Muscle of leg (tissue), 3 donors: ENCODE measurements at regions not wholly inside any gene's neighbourhood (a gene's known extent, or its start where the extent isn't known, plus 50 kb on each side); places are given as distances from the start of the nearest gene placed in this dataset.

Source experiments
- DNase-seq: peaks from one replicate; pipeline ENCODE4 v3.0.0; 2013
- H3K27ac ChIP-seq: one replicate; pipeline ENCODE4 v1.5.1; 2013; ENCODE audit warnings: mild to moderate bottlenecking, low read length, control low read depth
- H3K27me3 ChIP-seq: one replicate; pipeline ENCODE4 v1.6.1; 2013; ENCODE audit warnings: low read length; ENCODE audit not compliant: control insufficient read depth, insufficient read depth
- H3K36me3 ChIP-seq: one replicate; pipeline ENCODE4 v1.6.1; 2013; ENCODE audit warnings: low read length; ENCODE audit not compliant: control insufficient read depth, insufficient read depth
- H3K4me1 ChIP-seq: one replicate; pipeline ENCODE4 v1.6.1; 2013; ENCODE audit warnings: low read length; ENCODE audit not compliant: control insufficient read depth, insufficient read depth
- H3K4me3 ChIP-seq: one replicate; pipeline ENCODE4 v1.5.1; 2013; ENCODE audit warnings: low read length, control low read depth
- H3K9me3 ChIP-seq: replicated peaks from 2 replicates; pipeline ENCODE4 v1.6.1; 2013; ENCODE audit warnings: low read depth, low read length; ENCODE audit not compliant: control insufficient read depth
- WGBS: methylation state at CpG from one replicate; pipeline ENCODE4 v1.1.5; 2013; ENCODE audit warnings: missing lambda C conversion rate; ENCODE audit not compliant: insufficient coverage; 5-methylcytosine and 5-hydroxymethylcytosine counted together

- 50% methylated on average over 1 of the region's 2 CpGs for WGBS
- Histone ChIP-seq H3K4me3 (no peak overlapping the region), H3K27ac (no peak overlapping the region), H3K4me1 (peaks cover 2% of the 10 kb centered on the region), H3K27me3 (peaks cover 2% of the 10 kb centered on the region), H3K36me3 (no peaks in the 10 kb centered on the region), H3K9me3 (no peaks in the 10 kb centered on the region)
- DNase-seq = no peak
These were observed 562.1 kb upstream of the FANCL start for GRCh38 chr2:58803192-58803591.

- Histone ChIP-seq H3K4me3 (no peak overlapping the region), H3K27me3 (peaks cover 2% of the 10 kb centered on the region), H3K27ac (no peak overlapping the region), H3K9me3 (no peaks in the 10 kb centered on the region), H3K4me1 (peaks cover 2% of the 10 kb centered on the region), H3K36me3 (no peaks in the 10 kb centered on the region)
- WGBS = 60% methylated on average over 1 of the region's 4 CpGs
- DNase-seq = no peak
These were observed 559.8 kb upstream of the FANCL start for GRCh38 chr2:58800881-58801280.

- peaks cover 2% of the 10 kb centered on the region for H3K27me3 ChIP-seq
- H3K27ac ChIP-seq = no peak overlapping the region
- no peaks in the 10 kb centered on the region for H3K36me3 ChIP-seq
- H3K9me3 ChIP-seq = no peaks in the 10 kb centered on the region
- peaks cover 2% of the 10 kb centered on the region for H3K4me1 ChIP-seq
- 40% methylated on average over 2 of the region's 6 CpGs for WGBS
- DNase-seq = peak; percentile 58
- H3K4me3 ChIP-seq = no peak overlapping the region
These were observed 557.6 kb upstream of the FANCL start for GRCh38 chr2:58798676-58799208.

- WGBS = no CpG with 5 or more reads among the region's 2 CpGs
- Histone ChIP-seq H3K27ac (no peak overlapping the region), H3K36me3 (no peaks in the 10 kb centered on the region), H3K4me3 (no peak overlapping the region), H3K27me3 (peaks cover 2% of the 10 kb centered on the region), H3K4me1 (peaks cover 2% of the 10 kb centered on the region), H3K9me3 (no peaks in the 10 kb centered on the region)
- DNase-seq = no peak
These were observed 555.2 kb upstream of the FANCL start for GRCh38 chr2:58796239-58796910.

- Histone ChIP-seq H3K27me3 (no peaks in the 10 kb centered on the region), H3K9me3 (no peaks in the 10 kb centered on the region), H3K4me1 (peaks cover 2% of the 10 kb centered on the region), H3K27ac (no peak overlapping the region), H3K36me3 (no peaks in the 10 kb centered on the region), H3K4me3 (no peak overlapping the region)
- DNase-seq = peak; percentile 58
These were observed 553.8 kb upstream of the FANCL start for GRCh38 chr2:58794916-58795315.

- no peak for DNase-seq
- H3K4me3 ChIP-seq = no peak overlapping the region
- no peaks in the 10 kb centered on the region for H3K36me3 ChIP-seq
- H3K4me1 ChIP-seq = peaks cover 2% of the 10 kb centered on the region
- H3K27me3 ChIP-seq = no peaks in the 10 kb centered on the region
- no peaks in the 10 kb centered on the region for H3K9me3 ChIP-seq
- H3K27ac ChIP-seq = no peak overlapping the region
- no CpG with 5 or more reads among the region's 1 CpG for WGBS
These were observed 553.0 kb upstream of the FANCL start for GRCh38 chr2:58794103-58794502.

GRCh38 chr2:58788402-58788801 is 547.3 kb upstream of the FANCL start:
- Histone ChIP-seq H3K9me3 (no peaks in the 10 kb centered on the region), H3K4me1 (no peaks in the 10 kb centered on the region), H3K36me3 (no peaks in the 10 kb centered on the region), H3K4me3 (no peak overlapping the region), H3K27me3 (no peaks in the 10 kb centered on the region), H3K27ac (no peak overlapping the region)
- no CpG with 5 or more reads among the region's 1 CpG for WGBS
- no peak for DNase-seq

GRCh38 chr2:58770846-58771245 is 529.7 kb upstream of the FANCL start:
- no peak overlapping the region for H3K4me3 ChIP-seq
- H3K27ac ChIP-seq = no peak overlapping the region
- H3K36me3 ChIP-seq = no peaks in the 10 kb centered on the region
- no peaks in the 10 kb centered on the region for H3K27me3 ChIP-seq
- no peaks in the 10 kb centered on the region for H3K9me3 ChIP-seq
- WGBS = 83% methylated on average over 1 of the region's 5 CpGs
- no peaks in the 10 kb centered on the region for H3K4me1 ChIP-seq
- no peak for DNase-seq

- no CpG with 5 or more reads among the region's 3 CpGs for WGBS
- Histone ChIP-seq H3K27me3 (no peaks in the 10 kb centered on the region), H3K27ac (no peak overlapping the region), H3K4me3 (no peak overlapping the region), H3K36me3 (no peaks in the 10 kb centered on the region), H3K9me3 (no peaks in the 10 kb centered on the region), H3K4me1 (no peaks in the 10 kb centered on the region)
- peak; percentile 63 for DNase-seq
These were observed 528.7 kb upstream of the FANCL start for GRCh38 chr2:58769864-58770234.

GRCh38 chr2:58769111-58769863 is 528.2 kb upstream of the FANCL start:
- 36% methylated on average over 6 of the region's 14 CpGs for WGBS
- no peak overlapping the region for H3K27ac ChIP-seq
- H3K4me3 ChIP-seq = no peak overlapping the region
- H3K4me1 ChIP-seq = no peaks in the 10 kb centered on the region
- H3K27me3 ChIP-seq = no peaks in the 10 kb centered on the region
- no peaks in the 10 kb centered on the region for H3K9me3 ChIP-seq
- peak; percentile 8 for DNase-seq
- no peaks in the 10 kb centered on the region for H3K36me3 ChIP-seq
